ENCODE measurements at regions not wholly inside any gene's neighbourhood (a gene's known extent, or its start where the extent isn't known, plus 50 kb on each side); places are given as distances from the start of the nearest gene placed in this dataset.

- ATAC-seq, result no peak
- no peak for DNase-seq
- H3K36me3 ChIP-seq (replicated peaks in 1 of 2; ENCODE audit: insufficient read depth in 1 of 2, low read depth in 2 of 2), result no peaks in the 10 kb centered on the region
- WGBS, 2 donors, result 66 to 68% methylated on average over 6 of the region's 6 CpGs
- H3K4me3 ChIP-seq, result no peak overlapping the region
- no peak overlapping the region for H3K27ac ChIP-seq
- H3K9me3 ChIP-seq, result peaks cover 0 to 4% (median 0%) of the 10 kb centered on the region in 3 donors
- TF ChIP-seq, protein P1, sequence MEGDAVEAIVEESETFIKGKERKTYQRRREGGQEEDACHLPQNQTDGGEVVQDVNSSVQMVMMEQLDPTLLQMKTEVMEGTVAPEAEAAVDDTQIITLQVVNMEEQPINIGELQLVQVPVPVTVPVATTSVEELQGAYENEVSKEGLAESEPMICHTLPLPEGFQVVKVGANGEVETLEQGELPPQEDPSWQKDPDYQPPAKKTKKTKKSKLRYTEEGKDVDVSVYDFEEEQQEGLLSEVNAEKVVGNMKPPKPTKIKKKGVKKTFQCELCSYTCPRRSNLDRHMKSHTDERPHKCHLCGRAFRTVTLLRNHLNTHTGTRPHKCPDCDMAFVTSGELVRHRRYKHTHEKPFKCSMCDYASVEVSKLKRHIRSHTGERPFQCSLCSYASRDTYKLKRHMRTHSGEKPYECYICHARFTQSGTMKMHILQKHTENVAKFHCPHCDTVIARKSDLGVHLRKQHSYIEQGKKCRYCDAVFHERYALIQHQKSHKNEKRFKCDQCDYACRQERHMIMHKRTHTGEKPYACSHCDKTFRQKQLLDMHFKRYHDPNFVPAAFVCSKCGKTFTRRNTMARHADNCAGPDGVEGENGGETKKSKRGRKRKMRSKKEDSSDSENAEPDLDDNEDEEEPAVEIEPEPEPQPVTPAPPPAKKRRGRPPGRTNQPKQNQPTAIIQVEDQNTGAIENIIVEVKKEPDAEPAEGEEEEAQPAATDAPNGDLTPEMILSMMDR (IDR thresholded peaks at IDR 0.05), result no peak
- TF ChIP-seq POLR2A (IDR thresholded peaks at IDR 0.05), result no peak
- intact Hi-C loops (cut with DNase I), result no loop called here
- no peaks in the 10 kb centered on the region for H3K27me3 ChIP-seq
- no peaks in the 10 kb centered on the region for H3K4me1 ChIP-seq
Measured at GRCh38 chr6:145175470-145175869, 559.9 kb downstream of the EPM2A start.

DNA sequence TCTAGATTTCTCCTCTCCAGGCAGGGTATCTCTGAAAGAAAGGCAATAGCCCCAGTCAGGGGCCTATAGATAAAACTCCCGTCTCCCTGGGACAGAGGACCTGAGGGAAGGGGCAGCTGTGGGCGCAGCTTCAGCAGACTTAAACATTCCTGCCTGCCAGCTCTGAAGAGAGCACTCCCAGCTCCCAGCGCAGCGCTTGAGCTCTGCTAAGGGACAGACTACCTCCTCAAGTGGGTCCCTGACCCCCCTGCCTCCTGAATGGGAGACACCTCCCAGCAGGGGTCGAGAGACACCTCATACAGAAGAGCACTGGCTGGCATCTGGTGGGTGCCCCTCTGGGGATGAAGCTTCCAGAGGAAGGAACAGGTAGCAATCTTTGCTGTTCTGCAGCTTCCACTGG lies 556.9 kb downstream of the EPM2A start:
- Histone ChIP-seq H3K27me3 (no peaks in the 10 kb centered on the region), H3K36me3 (replicated peaks in 1 of 2; ENCODE audit: insufficient read depth in 1 of 2, low read depth in 2 of 2) (no peaks in the 10 kb centered on the region), H3K27ac (no peak overlapping the region), H3K4me1 (no peaks in the 10 kb centered on the region), H3K4me3 (no peak overlapping the region), H3K9me3 (peaks cover 0 to 4% (median 0%) of the 10 kb centered on the region in 3 donors)
- ATAC-seq (no peak), DNase-seq (no peak)
- 80 to 87% methylated on average over 4 to 5 of the region's 5 CpGs for WGBS, 2 donors
- TF ChIP-seq, protein P1 (IDR thresholded peaks at IDR 0.05), result no peak
- TF ChIP-seq POLR2A (IDR thresholded peaks at IDR 0.05), result no peak
- intact Hi-C loops (cut with DNase I), result no loop called here

GRCh38 chr6:145187491-145188206 lies 547.7 kb downstream of the EPM2A start:
- H3K4me1 ChIP-seq, result no peaks in the 10 kb centered on the region
- H3K27ac ChIP-seq, result no peak overlapping the region
- no peak overlapping the region for H3K4me3 ChIP-seq
- H3K9me3 ChIP-seq, result no peaks in the 10 kb centered on the region
- intact Hi-C loops (cut with DNase I), result no loop called here
- TF ChIP-seq, protein P1 (IDR thresholded peaks at IDR 0.05), result no peak
- no peak for TF ChIP-seq POLR2A (IDR thresholded peaks at IDR 0.05)
- ATAC-seq, result no peak
- DNase-seq, result no peak
- 69 to 72% methylated on average over 2 of the region's 2 CpGs for WGBS, 2 donors
- H3K36me3 ChIP-seq (replicated peaks in 1 of 2; ENCODE audit: insufficient read depth in 1 of 2, low read depth in 2 of 2), result no peaks in the 10 kb centered on the region
- no peaks in the 10 kb centered on the region for H3K27me3 ChIP-seq

GRCh38 chr6:145189836-145190235 lies 545.5 kb downstream of the EPM2A start:
- no peaks in the 10 kb centered on the region for H3K36me3 ChIP-seq (replicated peaks in 1 of 2; ENCODE audit: insufficient read depth in 1 of 2, low read depth in 2 of 2)
- H3K27ac ChIP-seq, result no peak overlapping the region
- no peaks in the 10 kb centered on the region for H3K27me3 ChIP-seq
- TF ChIP-seq POLR2A (IDR thresholded peaks at IDR 0.05), result no peak
- TF ChIP-seq, protein P1 (IDR thresholded peaks at IDR 0.05), result no peak
- WGBS, 2 donors, result 33 to 49% methylated on average over 1 of the region's 1 CpG
- DNase-seq, result no peak
- ATAC-seq, result no peak
- no peaks in the 10 kb centered on the region for H3K4me1 ChIP-seq
- intact Hi-C loops (cut with DNase I), result no loop called here
- H3K4me3 ChIP-seq, result no peak overlapping the region
- H3K9me3 ChIP-seq, result no peaks in the 10 kb centered on the region

GRCh38 chr6:145194389-145194788 lies 540.9 kb downstream of the EPM2A start:
- Histone ChIP-seq H3K4me1 (no peaks in the 10 kb centered on the region), H3K27ac (no peak overlapping the region), H3K9me3 (no peaks in the 10 kb centered on the region), H3K4me3 (no peak overlapping the region), H3K27me3 (no peaks in the 10 kb centered on the region), H3K36me3 (replicated peaks in 1 of 2; ENCODE audit: insufficient read depth in 1 of 2, low read depth in 2 of 2) (no peaks in the 10 kb centered on the region)
- DNase-seq (no peak), ATAC-seq (no peak)
- 84 to 85% methylated on average over 3 of the region's 3 CpGs for WGBS, 2 donors
- TF ChIP-seq, protein P1 (IDR thresholded peaks at IDR 0.05), result no peak
- TF ChIP-seq POLR2A (IDR thresholded peaks at IDR 0.05), result no peak
- intact Hi-C loops (cut with DNase I), result no loop called here
